Fibroblast of gingiva (primary cell): ENCODE measurements at regions not wholly inside any gene's neighbourhood (a gene's known extent, or its start where the extent isn't known, plus 50 kb on each side); places are given as distances from the start of the nearest gene placed in this dataset.

ENCODE experiments used
- DNase-seq: peaks from one replicate; pipeline ENCODE4 v3.0.0-alpha.2; 2011; ENCODE audit warnings: low read depth

DNA sequence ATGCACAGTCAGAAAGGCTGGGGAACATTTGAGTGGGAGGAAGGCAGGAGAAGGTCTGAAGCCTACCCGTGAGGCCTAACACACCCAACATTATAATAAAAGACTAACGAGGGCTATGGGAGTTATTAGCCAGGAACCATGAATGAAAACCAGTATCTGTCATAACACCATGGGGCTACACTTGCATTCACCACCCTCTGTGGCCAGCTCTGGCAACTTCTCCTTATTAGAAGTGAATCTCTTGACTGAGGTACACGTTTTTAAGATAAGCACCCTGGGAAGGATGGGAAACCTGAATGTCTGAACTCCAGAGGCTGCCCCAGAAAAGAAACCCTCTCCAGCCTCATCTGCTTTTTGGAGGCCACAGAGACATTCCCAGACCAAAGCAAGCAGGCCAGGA is 204.3 kb upstream of the RAB4A start:
- no peak for DNase-seq

DNA sequence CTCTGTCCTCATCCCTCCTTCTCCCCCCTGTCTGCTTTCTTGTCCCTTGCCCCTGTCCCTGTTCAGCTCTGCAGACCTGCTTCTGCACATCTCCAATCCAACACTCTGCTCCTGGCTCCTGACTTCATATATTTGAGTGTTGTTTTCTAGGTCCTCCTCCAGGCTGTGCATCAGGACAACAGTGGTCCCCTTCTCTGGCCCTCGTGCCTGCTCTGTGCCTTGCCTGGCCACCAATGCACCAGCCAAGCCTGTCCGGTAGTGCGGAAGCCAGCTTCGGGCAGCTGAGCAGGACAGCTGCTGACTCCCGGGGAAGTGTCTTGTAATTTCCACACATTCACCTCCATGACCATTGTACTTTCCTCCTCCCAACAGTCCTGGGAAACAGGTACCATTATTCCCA is 203.4 kb upstream of the RAB4A start:
- DNase-seq = no peak

DNA sequence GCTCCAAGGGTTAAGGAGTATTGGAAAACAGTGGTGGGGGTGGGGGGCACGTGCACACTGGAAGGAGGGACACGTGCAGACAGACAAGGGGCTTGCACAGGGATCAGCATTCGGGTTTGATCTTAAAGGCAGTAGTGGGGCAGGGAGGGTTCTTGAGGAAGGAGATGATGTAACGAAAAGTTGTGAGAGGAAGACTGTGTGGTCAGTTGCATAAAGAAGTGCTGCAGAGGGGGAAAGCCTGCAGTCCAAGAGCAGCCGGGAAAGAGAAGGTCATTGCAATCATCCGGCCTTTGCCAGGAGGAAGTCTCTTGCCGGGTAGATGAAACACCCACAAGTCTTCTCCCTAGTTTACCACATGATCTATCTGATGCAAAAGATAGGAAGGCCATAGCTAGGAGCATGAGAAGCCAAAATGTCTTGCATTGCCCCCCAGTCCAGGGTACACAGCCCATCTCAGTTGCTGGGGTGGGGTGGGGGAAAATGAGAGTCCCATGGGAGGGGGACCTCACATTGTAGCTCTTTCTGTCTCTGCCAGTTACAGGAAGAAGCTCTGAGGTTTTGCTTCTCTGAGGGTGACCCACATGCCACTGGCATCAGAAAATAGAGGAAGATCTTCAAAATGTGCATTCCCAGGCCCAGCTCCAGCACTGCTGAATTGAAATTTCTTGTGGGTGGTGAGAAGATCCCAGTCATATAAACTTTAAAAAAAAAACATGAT is 202.5 kb upstream of the RAB4A start:
- peak; percentile 49 for DNase-seq

DNA sequence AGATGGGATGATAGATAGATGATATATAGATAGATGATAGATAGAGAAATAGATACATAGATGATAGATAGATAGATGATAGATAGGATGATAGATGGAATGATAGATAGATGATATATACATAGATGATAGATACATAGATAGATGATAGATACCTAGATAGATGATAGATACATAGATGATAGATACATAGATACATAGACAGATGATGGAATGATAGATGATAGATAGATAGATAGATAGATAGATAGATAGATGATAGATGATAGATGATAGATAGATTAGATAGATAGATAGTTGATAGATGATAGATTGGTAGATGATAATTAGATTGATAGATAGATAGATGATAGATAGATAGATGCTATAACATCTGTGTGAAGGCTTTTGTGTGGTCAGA is 201.7 kb upstream of the RAB4A start:
- no peak for DNase-seq

DNA sequence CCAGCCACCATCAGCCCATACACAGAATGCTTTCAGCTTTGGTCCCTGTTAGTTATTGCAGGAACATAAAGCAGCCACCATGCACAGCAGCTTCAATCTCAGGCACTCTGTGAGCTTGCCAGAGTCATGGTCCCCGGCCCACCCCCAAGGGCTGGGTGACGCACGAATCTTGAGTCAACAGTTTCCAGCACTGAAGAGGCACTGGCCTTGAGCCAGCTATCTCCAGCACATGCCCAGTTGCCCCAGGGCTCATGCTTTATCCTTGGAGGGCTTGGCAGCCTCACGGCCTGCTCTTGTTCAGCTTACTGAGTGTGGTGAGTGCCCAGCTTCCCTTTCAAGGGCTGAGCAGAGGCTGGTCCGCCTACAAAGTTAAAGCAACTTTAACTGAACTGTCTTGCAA is 200.7 kb upstream of the RAB4A start:
- DNase-seq = peak; percentile 79

- DNase-seq = no peak
Observed at GRCh38 chr1:229073251-229073650, 197.7 kb upstream of the RAB4A start.

DNA sequence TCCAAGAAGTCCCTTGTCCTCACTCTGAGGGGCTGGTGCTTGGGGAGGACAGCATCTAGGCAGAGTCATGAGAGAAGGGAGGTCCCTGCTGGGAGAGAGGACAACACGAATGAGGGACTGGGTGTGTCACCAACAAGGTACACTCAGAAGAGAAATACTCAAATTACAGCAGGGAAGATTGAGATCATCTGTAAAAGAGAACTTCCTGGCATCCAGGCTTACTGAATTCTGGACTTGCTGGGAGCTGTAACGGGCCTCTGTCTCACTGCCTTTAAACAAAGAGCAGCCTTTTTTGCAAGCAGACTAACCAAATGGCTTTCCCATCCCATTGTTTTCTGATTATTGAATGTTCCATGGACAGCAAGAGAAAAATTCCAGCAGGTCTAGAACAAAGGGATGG is 195.7 kb upstream of the RAB4A start:
- DNase-seq = no peak

- no peak for DNase-seq
Observed at GRCh38 chr1:229075716-229076115, 195.2 kb upstream of the RAB4A start.

DNA sequence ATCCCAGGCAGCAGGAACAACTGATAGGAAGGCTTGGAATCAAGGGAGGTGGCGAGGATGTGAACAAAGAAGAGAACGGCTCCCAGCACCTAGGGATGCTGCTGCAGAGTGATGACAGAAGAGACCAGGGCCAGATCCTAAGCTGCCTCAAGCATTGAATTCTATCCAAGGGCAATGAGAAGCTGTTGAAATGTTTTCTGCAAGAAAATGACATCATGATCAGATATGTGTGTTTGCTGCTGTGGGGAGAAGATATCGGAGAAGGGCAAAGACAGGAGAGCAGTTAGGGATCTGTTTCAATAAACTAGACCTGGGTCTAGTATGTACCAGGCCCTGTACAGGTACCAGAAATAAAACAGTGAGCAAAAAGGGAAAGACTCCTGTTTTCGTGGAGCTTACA is 194.7 kb upstream of the RAB4A start:
- no peak for DNase-seq

- no peak for DNase-seq
Observed at GRCh38 chr1:229079016-229079595, 191.8 kb upstream of the RAB4A start.

DNA sequence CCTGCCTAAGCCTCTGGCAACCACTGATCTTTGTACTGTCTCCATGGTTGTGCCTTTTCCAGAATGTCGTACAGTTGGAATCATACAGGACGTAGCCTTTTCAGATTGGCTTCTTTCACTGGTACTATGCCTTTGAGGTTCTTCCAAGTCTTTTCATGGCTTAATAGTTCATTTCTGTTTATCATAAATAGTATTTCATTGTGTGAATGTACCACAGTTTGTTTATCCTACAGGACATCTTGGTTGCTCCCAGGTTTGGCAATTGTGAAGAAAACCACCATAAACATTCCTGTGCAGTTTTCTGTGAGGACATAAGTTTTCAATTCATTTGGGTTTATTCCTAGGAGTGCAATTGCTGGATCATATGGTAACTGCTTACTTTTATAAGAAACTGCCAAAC is 190.6 kb upstream of the RAB4A start:
- DNase-seq = peak; percentile 30

DNA sequence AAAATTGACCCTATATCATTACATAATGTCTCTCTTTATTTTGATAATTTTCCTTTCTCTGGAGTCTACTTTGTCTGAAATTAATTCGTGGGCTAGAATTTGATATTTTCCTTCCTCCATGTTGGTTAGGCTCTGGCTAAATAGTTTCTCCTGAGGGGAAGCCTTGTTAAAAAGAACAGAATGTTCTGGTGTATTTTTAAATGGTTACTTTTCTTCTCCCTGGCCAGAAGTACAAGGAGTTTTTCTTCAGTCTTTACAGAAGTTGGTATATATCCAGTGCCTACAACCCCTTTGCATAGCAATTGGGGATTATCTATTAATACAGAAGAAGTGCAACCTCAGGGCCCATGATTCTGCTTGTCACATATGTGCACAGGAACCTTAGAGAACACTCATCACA is 185.6 kb upstream of the RAB4A start:
- no peak for DNase-seq

- no peak for DNase-seq
Observed at GRCh38 chr1:229086091-229086490, 184.8 kb upstream of the RAB4A start.

GRCh38 chr1:229086686-229087085 is 184.2 kb upstream of the RAB4A start:
- no peak for DNase-seq

DNA sequence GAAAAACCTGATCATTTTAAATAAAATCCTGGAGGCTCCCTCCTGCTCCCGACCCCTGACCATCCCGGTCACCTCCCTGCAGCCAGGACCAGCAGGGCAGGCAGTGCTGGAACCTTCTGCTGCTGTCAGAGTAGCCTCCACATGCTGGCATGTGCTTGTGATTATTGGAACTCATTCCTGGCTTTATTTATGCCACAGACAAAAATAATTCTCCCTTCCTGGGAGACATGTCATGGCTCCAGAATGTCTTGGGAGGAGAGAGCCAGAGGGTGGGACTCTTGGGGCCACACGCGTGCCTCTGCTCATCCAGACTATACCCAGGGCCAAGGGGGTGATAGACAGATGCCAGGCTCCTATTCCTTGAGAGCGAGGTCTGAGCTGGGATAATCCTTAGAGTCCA is 183.6 kb upstream of the RAB4A start:
- DNase-seq = no peak

DNA sequence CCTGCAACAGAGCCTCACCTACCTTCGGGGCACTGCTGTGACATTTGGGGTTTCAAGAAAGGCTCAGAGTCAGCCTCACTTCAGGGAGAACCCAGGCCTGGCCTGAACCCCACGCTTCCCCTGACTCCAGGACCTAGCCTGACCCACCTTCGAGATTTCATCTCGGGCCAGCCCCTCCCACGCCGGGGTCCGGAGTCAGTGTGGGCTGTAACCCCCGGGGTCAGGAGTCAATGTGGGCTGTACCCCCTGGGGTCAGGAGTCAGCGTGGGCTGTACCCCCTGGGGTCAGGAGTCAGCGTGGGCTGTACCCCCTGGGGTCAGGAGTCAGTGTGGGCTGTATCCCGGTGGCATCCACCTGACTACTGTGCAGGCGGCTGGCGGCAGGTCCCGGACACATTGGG is 183.0 kb upstream of the RAB4A start:
- DNase-seq = no peak

GRCh38 chr1:229088711-229089110 is 182.2 kb upstream of the RAB4A start:
- no peak for DNase-seq

- no peak for DNase-seq
Observed at GRCh38 chr1:229089586-229090208, 181.2 kb upstream of the RAB4A start.

DNA sequence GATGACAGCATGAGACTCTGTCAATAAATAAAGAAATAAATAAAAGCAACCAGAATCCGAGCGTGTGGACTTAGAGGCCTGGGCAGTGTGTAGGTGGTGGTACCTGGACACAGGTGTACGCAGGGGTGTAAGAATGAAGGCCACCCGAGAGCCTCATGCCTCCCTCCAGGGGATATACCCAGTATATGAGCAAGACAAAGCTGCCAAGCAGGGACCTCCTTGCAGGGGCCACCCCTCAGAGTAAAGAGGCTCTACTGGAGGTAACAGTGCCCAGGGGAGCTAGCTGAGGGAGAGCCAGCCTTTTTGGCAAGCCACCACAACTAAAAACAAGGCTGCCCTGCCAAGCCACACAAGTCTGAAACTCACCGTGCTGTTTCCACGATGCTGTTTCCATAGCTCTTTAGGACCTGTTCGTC is 179.2 kb upstream of the RAB4A start:
- DNase-seq = no peak

GRCh38 chr1:229092377-229093237 is 178.3 kb upstream of the RAB4A start:
- DNase-seq = no peak

DNA sequence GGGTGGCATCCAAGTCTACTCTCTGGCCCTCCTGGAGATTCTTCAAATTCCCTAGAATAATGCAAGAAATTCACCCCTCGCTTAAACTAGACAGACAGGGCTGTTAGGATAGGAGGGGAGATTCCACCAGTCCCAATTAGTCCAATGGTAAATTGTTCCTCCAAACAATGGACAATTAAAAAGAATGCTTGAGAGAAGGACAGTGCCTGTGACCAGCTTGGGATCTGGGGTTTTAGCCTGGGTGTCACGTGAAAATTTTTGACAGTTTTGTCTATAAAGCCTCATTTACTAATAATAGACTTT is 177.7 kb upstream of the RAB4A start:
- DNase-seq = no peak

DNA sequence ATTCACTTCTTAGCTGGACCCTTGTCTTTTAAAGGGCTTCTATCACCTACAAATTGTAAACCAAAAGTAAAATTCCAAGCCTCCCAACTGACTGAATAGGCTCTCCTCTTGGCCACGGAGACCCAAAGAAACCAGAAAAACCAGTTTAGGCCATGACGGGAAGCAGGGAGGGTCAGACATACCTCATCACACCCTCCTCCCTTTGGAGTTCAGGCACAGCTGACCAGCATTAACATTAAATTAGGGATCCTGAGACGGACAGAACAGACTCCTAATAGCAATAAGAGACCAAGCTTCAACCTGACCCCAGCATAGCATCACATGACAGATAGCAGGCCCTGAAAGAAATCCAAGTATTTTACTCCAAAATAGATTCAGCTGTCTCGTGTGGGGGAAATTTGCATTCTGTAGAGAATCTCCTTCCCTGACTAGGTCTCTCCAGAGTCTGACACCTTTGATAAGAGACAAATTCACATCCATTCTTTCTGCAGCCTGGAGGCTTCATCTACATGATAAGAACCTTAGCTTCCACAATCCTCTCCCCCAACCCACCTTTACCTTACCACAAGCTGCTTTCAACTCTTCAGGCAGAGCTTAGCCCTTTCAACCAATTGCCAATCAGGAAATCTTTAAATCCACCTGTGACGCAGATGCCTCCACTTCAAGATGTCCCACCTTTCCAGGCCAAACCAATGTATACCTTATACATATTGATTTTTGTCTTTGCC is 177.1 kb upstream of the RAB4A start:
- no peak for DNase-seq
